ENCODE measurements at regions not wholly inside any gene's neighbourhood (a gene's known extent, or its start where the extent isn't known, plus 50 kb on each side); places are given as distances from the start of the nearest gene placed in this dataset.

GRCh38 chr11:29389793-29390192, 627.0 kb downstream of the KCNA4 start:
- Histone ChIP-seq H3K4me2 (ENCODE audit: low read length) (no peak overlapping the region), H3K27ac (ENCODE audit: low read depth, low read length) (no peak overlapping the region)
- WGBS (ENCODE audit: extremely low coverage, insufficient coverage, insufficient read length), result no CpG with 5 or more reads among the region's 1 CpG

GRCh38 chr11:29373725-29374124, 643.1 kb downstream of the KCNA4 start:
- H3K9ac ChIP-seq (ENCODE audit: low read length), result no peak overlapping the region

More at GRCh38 chr11:29389793-29390192, 627.0 kb downstream of the KCNA4 start:
- no peak overlapping the region for H2AK5ac ChIP-seq (ENCODE audit: low read length)
- no peak overlapping the region for H3K14ac ChIP-seq (ENCODE audit: low read length)
- H3K79me1 ChIP-seq (ENCODE audit: low read length), result no peaks in the 10 kb centered on the region
- H4K8ac ChIP-seq (ENCODE audit: low read depth, low read length), result no peak overlapping the region
- no peak overlapping the region for H3K23ac ChIP-seq (ENCODE audit: low read length)
- H3K4me3 ChIP-seq (ENCODE audit: low read depth, low read length), result no peak overlapping the region
- no peak overlapping the region for H2BK12ac ChIP-seq (ENCODE audit: low read length)
- no peaks in the 10 kb centered on the region for H3K4me1 ChIP-seq (ENCODE audit: control insufficient read depth in 1 of 2, insufficient read depth in 2 of 2, low read length in 2 of 2)
- no peaks in the 10 kb centered on the region for H3K36me3 ChIP-seq (ENCODE audit: control insufficient read depth in 1 of 2, insufficient read depth in 2 of 2, low read length in 2 of 2)
- no peak for DNase-seq
- H2BK120ac ChIP-seq (ENCODE audit: insufficient read depth, low read length, poor library complexity), result no peak overlapping the region
- H2BK5ac ChIP-seq (ENCODE audit: low read depth, low read length, poor library complexity), result no peak overlapping the region
- H3K18ac ChIP-seq (ENCODE audit: low read length), result no peak overlapping the region
- H3K79me2 ChIP-seq (ENCODE audit: control insufficient read depth, insufficient read depth, low read length, poor library complexity), result no peaks in the 10 kb centered on the region
- H4K12ac ChIP-seq (ENCODE audit: low read depth, low read length), result no peak overlapping the region
- H3K9ac ChIP-seq (ENCODE audit: low read length), result no peak overlapping the region
- no peaks in the 10 kb centered on the region for H3K9me3 ChIP-seq (ENCODE audit: insufficient read depth, low read depth, low read length)
- no peaks in the 10 kb centered on the region for H3K27me3 ChIP-seq (ENCODE audit: insufficient read depth, low read length)
- no peak overlapping the region for H2AFZ ChIP-seq (ENCODE audit: insufficient read depth, low read length, poor library complexity)
- H4K91ac ChIP-seq (ENCODE audit: low read depth, low read length), result no peak overlapping the region
- no peak overlapping the region for H3K4ac ChIP-seq (ENCODE audit: low read depth, low read length)

GRCh38 chr11:29368126-29368525, 648.7 kb downstream of the KCNA4 start:
- WGBS (ENCODE audit: extremely low coverage, insufficient coverage, insufficient read length), result no CpG with 5 or more reads among the region's 5 CpGs
- Histone ChIP-seq H2BK12ac (ENCODE audit: low read length) (no peak overlapping the region), H3K23ac (ENCODE audit: low read length) (no peak overlapping the region)

More at GRCh38 chr11:29373725-29374124, 643.1 kb downstream of the KCNA4 start:
- Histone ChIP-seq H3K79me2 (ENCODE audit: control insufficient read depth, insufficient read depth, low read length, poor library complexity) (no peaks in the 10 kb centered on the region), H2BK5ac (ENCODE audit: low read depth, low read length, poor library complexity) (no peak overlapping the region), H3K27me3 (ENCODE audit: insufficient read depth, low read length) (no peaks in the 10 kb centered on the region), H2AFZ (ENCODE audit: insufficient read depth, low read length, poor library complexity) (no peak overlapping the region), H2BK12ac (ENCODE audit: low read length) (no peak overlapping the region), H3K18ac (ENCODE audit: low read length) (no peak overlapping the region), H3K36me3 (ENCODE audit: control insufficient read depth in 1 of 2, insufficient read depth in 2 of 2, low read length in 2 of 2) (no peaks in the 10 kb centered on the region), H4K12ac (ENCODE audit: low read depth, low read length) (no peak overlapping the region), H3K14ac (ENCODE audit: low read length) (no peak overlapping the region), H3K27ac (ENCODE audit: low read depth, low read length) (no peak overlapping the region), H3K4me2 (ENCODE audit: low read length) (no peak overlapping the region), H3K4me1 (ENCODE audit: control insufficient read depth in 1 of 2, insufficient read depth in 2 of 2, low read length in 2 of 2) (no peaks in the 10 kb centered on the region), H4K8ac (ENCODE audit: low read depth, low read length) (no peak overlapping the region), H3K23ac (ENCODE audit: low read length) (no peak overlapping the region), H3K79me1 (ENCODE audit: low read length) (no peaks in the 10 kb centered on the region), H3K4me3 (ENCODE audit: low read depth, low read length) (no peak overlapping the region), H2BK120ac (ENCODE audit: insufficient read depth, low read length, poor library complexity) (no peak overlapping the region), H4K91ac (ENCODE audit: low read depth, low read length) (no peak overlapping the region), H2AK5ac (ENCODE audit: low read length) (no peak overlapping the region), H3K4ac (ENCODE audit: low read depth, low read length) (no peak overlapping the region), H3K9me3 (ENCODE audit: insufficient read depth, low read depth, low read length) (no peaks in the 10 kb centered on the region)
- no peak for DNase-seq
- no CpG with 5 or more reads among the region's 1 CpG for WGBS (ENCODE audit: extremely low coverage, insufficient coverage, insufficient read length)

GRCh38 chr11:29364006-29364405, 652.8 kb downstream of the KCNA4 start:
- Histone ChIP-seq H2BK12ac (ENCODE audit: low read length) (no peak overlapping the region), H3K14ac (ENCODE audit: low read length) (no peak overlapping the region), H3K36me3 (ENCODE audit: control insufficient read depth in 1 of 2, insufficient read depth in 2 of 2, low read length in 2 of 2) (no peaks in the 10 kb centered on the region), H3K79me2 (ENCODE audit: control insufficient read depth, insufficient read depth, low read length, poor library complexity) (no peaks in the 10 kb centered on the region), H3K9ac (ENCODE audit: low read length) (no peak overlapping the region), H3K27me3 (ENCODE audit: insufficient read depth, low read length) (no peaks in the 10 kb centered on the region), H3K23ac (ENCODE audit: low read length) (no peak overlapping the region), H2BK120ac (ENCODE audit: insufficient read depth, low read length, poor library complexity) (no peak overlapping the region), H4K8ac (ENCODE audit: low read depth, low read length) (no peak overlapping the region), H4K91ac (ENCODE audit: low read depth, low read length) (no peak overlapping the region), H2BK5ac (ENCODE audit: low read depth, low read length, poor library complexity) (no peak overlapping the region), H3K4me1 (ENCODE audit: control insufficient read depth in 1 of 2, insufficient read depth in 2 of 2, low read length in 2 of 2) (no peaks in the 10 kb centered on the region), H2AFZ (ENCODE audit: insufficient read depth, low read length, poor library complexity) (no peak overlapping the region), H3K18ac (ENCODE audit: low read length) (no peak overlapping the region), H3K9me3 (ENCODE audit: insufficient read depth, low read depth, low read length) (no peaks in the 10 kb centered on the region), H3K4ac (ENCODE audit: low read depth, low read length) (no peak overlapping the region), H2AK5ac (ENCODE audit: low read length) (no peak overlapping the region), H3K4me2 (ENCODE audit: low read length) (no peak overlapping the region), H3K27ac (ENCODE audit: low read depth, low read length) (no peak overlapping the region), H3K4me3 (ENCODE audit: low read depth, low read length) (no peak overlapping the region), H4K12ac (ENCODE audit: low read depth, low read length) (no peak overlapping the region), H3K79me1 (ENCODE audit: low read length) (no peaks in the 10 kb centered on the region)
- DNase-seq, result no peak
- WGBS (ENCODE audit: extremely low coverage, insufficient coverage, insufficient read length), result no CpG with 5 or more reads among the region's 2 CpGs

More at GRCh38 chr11:29368126-29368525, 648.7 kb downstream of the KCNA4 start:
- H3K9ac ChIP-seq (ENCODE audit: low read length), result no peak overlapping the region
- H3K27me3 ChIP-seq (ENCODE audit: insufficient read depth, low read length), result no peaks in the 10 kb centered on the region
- no peak overlapping the region for H3K14ac ChIP-seq (ENCODE audit: low read length)
- no peak overlapping the region for H3K4ac ChIP-seq (ENCODE audit: low read depth, low read length)
- H2AK5ac ChIP-seq (ENCODE audit: low read length), result no peak overlapping the region
- no peaks in the 10 kb centered on the region for H3K4me1 ChIP-seq (ENCODE audit: control insufficient read depth in 1 of 2, insufficient read depth in 2 of 2, low read length in 2 of 2)
- no peak overlapping the region for H2BK5ac ChIP-seq (ENCODE audit: low read depth, low read length, poor library complexity)
- no peak overlapping the region for H4K8ac ChIP-seq (ENCODE audit: low read depth, low read length)
- no peak overlapping the region for H3K4me3 ChIP-seq (ENCODE audit: low read depth, low read length)
- H4K12ac ChIP-seq (ENCODE audit: low read depth, low read length), result no peak overlapping the region
- H3K9me3 ChIP-seq (ENCODE audit: insufficient read depth, low read depth, low read length), result no peaks in the 10 kb centered on the region
- no peaks in the 10 kb centered on the region for H3K36me3 ChIP-seq (ENCODE audit: control insufficient read depth in 1 of 2, insufficient read depth in 2 of 2, low read length in 2 of 2)
- no peaks in the 10 kb centered on the region for H3K79me1 ChIP-seq (ENCODE audit: low read length)
- H2AFZ ChIP-seq (ENCODE audit: insufficient read depth, low read length, poor library complexity), result no peak overlapping the region
- no peaks in the 10 kb centered on the region for H3K79me2 ChIP-seq (ENCODE audit: control insufficient read depth, insufficient read depth, low read length, poor library complexity)
- H4K91ac ChIP-seq (ENCODE audit: low read depth, low read length), result no peak overlapping the region
- H3K27ac ChIP-seq (ENCODE audit: low read depth, low read length), result no peak overlapping the region
- no peak overlapping the region for H3K18ac ChIP-seq (ENCODE audit: low read length)
- H2BK120ac ChIP-seq (ENCODE audit: insufficient read depth, low read length, poor library complexity), result no peak overlapping the region
- no peak overlapping the region for H3K4me2 ChIP-seq (ENCODE audit: low read length)
- DNase-seq, result no peak

Measured in trophoblast cell (in vitro differentiated cells and primary cell).